HG02981 (cell line): ENCODE measurements at regions not wholly inside any gene's neighbourhood (a gene's known extent, or its start where the extent isn't known, plus 50 kb on each side); places are given as distances from the start of the nearest gene placed in this dataset.

Experiments
- ATAC-seq: cut with Tn5 transposase; IDR thresholded peaks from one replicate; pipeline ENCODE4 v1.9.1; 2021; ENCODE audit warnings: mild to moderate bottlenecking, moderate library complexity; ENCODE audit not compliant: unreplicated experiment

- ATAC-seq: no peak
These were observed 226.1 kb upstream of the UBE2E2 start for GRCh38 chr3:22977042-22977441.

- peak; percentile 73 for ATAC-seq
These were observed 225.4 kb upstream of the UBE2E2 start for GRCh38 chr3:22977650-22978289.

GRCh38 chr3:22979581-22979980 is 223.5 kb upstream of the UBE2E2 start:
- ATAC-seq: no peak

GRCh38 chr3:22980346-22980745 is 222.8 kb upstream of the UBE2E2 start:
- no peak for ATAC-seq

- ATAC-seq: no peak
These were observed 222.0 kb upstream of the UBE2E2 start for GRCh38 chr3:22981166-22981565.

- ATAC-seq: no peak
These were observed 221.3 kb upstream of the UBE2E2 start for GRCh38 chr3:22981861-22982260.

- no peak for ATAC-seq
These were observed 220.0 kb upstream of the UBE2E2 start for GRCh38 chr3:22982981-22983587.

- ATAC-seq: no peak
These were observed 216.2 kb upstream of the UBE2E2 start for GRCh38 chr3:22986958-22987357.

- no peak for ATAC-seq
These were observed 214.6 kb upstream of the UBE2E2 start for GRCh38 chr3:22988566-22988965.

GRCh38 chr3:22989716-22990115 is 213.4 kb upstream of the UBE2E2 start:
- no peak for ATAC-seq

- no peak for ATAC-seq
These were observed 212.6 kb upstream of the UBE2E2 start for GRCh38 chr3:22990291-22991200.

- ATAC-seq: no peak
These were observed 208.3 kb upstream of the UBE2E2 start for GRCh38 chr3:22994781-22995180.

GRCh38 chr3:22996920-22997571 is 206.1 kb upstream of the UBE2E2 start:
- ATAC-seq: no peak

GRCh38 chr3:23000371-23000770 is 202.8 kb upstream of the UBE2E2 start:
- ATAC-seq: no peak

GRCh38 chr3:23002151-23002550 is 201.0 kb upstream of the UBE2E2 start:
- ATAC-seq: no peak

GRCh38 chr3:23002836-23003732 is 200.0 kb upstream of the UBE2E2 start:
- no peak for ATAC-seq

- no peak for ATAC-seq
These were observed 199.4 kb upstream of the UBE2E2 start for GRCh38 chr3:23003733-23004046.

GRCh38 chr3:23004971-23005370 is 198.2 kb upstream of the UBE2E2 start:
- ATAC-seq: no peak

- no peak for ATAC-seq
These were observed 185.3 kb upstream of the UBE2E2 start for GRCh38 chr3:23017801-23018200.

- no peak for ATAC-seq
These were observed 183.4 kb upstream of the UBE2E2 start for GRCh38 chr3:23019596-23020300.
